ENCODE measurements at regions not wholly inside any gene's neighbourhood (a gene's known extent, or its start where the extent isn't known, plus 50 kb on each side); places are given as distances from the start of the nearest gene placed in this dataset.

GRCh38 chr14:53710615-53711014 is 246.0 kb downstream of the BMP4 start:
- no peak for TF ChIP-seq CTCF (IDR thresholded peaks at IDR 0.05)
- H3K27me3 ChIP-seq (ENCODE audit: control insufficient read depth, insufficient read depth, low read length): no peaks in the 10 kb centered on the region
- no peak overlapping the region for H3K27ac ChIP-seq
- H3K79me2 ChIP-seq: no peaks in the 10 kb centered on the region
- H3K4me1 ChIP-seq: no peaks in the 10 kb centered on the region
- H3K4me3 ChIP-seq (ENCODE audit: low read depth, low read length): no peak overlapping the region
- no peaks in the 10 kb centered on the region for H3K36me3 ChIP-seq (ENCODE audit: control insufficient read depth, insufficient read depth, low read length)
- no peak overlapping the region for H3K9ac ChIP-seq
- H3K4me2 ChIP-seq (ENCODE audit: low read length): no peak overlapping the region
- no peak overlapping the region for H2AFZ ChIP-seq
- H3K9me3 ChIP-seq (ENCODE audit: control insufficient read depth, low read length): no peaks in the 10 kb centered on the region

DNA sequence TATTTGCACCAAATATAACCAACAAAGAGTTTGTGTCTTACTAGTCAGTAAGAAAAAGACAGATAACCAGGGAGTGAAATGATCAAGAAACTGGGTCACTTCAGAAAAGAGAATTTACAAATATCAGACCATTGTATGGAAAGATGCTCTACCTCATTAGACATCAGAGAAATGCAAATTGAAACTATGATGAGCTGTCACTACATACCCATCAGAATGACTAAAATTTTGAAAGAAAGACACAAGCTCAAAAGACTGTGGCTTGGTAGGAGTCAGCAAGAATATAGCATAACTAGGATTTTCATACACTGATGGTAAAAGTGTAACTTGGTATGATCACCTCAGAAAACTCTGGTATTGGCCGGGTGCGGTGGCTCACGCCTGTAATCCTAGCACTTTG is 247.2 kb downstream of the BMP4 start:
- Histone ChIP-seq H3K36me3 (ENCODE audit: control insufficient read depth, insufficient read depth, low read length) (no peaks in the 10 kb centered on the region), H3K9ac (no peak overlapping the region), H3K4me1 (no peaks in the 10 kb centered on the region), H3K4me3 (ENCODE audit: low read depth, low read length) (no peak overlapping the region), H3K79me2 (no peaks in the 10 kb centered on the region), H3K27me3 (ENCODE audit: control insufficient read depth, insufficient read depth, low read length) (no peaks in the 10 kb centered on the region), H2AFZ (no peak overlapping the region), H3K9me3 (ENCODE audit: control insufficient read depth, low read length) (no peaks in the 10 kb centered on the region), H3K27ac (no peak overlapping the region), H3K4me2 (ENCODE audit: low read length) (no peak overlapping the region)
- TF ChIP-seq CTCF (IDR thresholded peaks at IDR 0.05): no peak

DNA sequence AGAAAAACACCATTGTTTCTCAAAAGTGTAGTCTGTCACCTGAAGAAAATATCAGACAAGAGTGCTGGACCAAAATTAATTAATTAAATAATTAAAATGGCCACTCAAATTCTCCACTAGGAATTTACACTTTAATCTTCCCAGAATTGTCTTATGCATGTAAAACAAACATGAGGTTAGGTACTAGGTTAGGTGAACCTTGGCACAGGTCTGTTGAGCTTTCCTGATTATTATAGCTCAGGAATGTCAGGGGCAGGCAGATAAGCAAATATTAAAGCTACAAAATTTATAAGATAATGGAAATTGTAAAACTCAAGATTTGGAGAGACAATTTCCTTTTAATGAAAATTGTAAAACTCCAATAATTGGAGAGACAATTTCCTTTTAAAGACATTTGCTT is 253.2 kb downstream of the BMP4 start:
- no peaks in the 10 kb centered on the region for H3K36me3 ChIP-seq (ENCODE audit: control insufficient read depth, insufficient read depth, low read length)
- H3K4me3 ChIP-seq (ENCODE audit: low read depth, low read length): no peak overlapping the region
- H3K79me2 ChIP-seq: no peaks in the 10 kb centered on the region
- TF ChIP-seq CTCF (IDR thresholded peaks at IDR 0.05): no peak
- no peak overlapping the region for H3K9ac ChIP-seq
- peaks cover 2% of the 10 kb centered on the region for H3K27me3 ChIP-seq (ENCODE audit: control insufficient read depth, insufficient read depth, low read length)
- no peak overlapping the region for H3K4me2 ChIP-seq (ENCODE audit: low read length)
- no peaks in the 10 kb centered on the region for H3K4me1 ChIP-seq
- H3K9me3 ChIP-seq (ENCODE audit: control insufficient read depth, low read length): no peaks in the 10 kb centered on the region
- H2AFZ ChIP-seq: no peak overlapping the region
- H3K27ac ChIP-seq: no peak overlapping the region

GRCh38 chr14:53701108-53701875 is 255.3 kb downstream of the BMP4 start:
- Histone ChIP-seq H3K27ac (no peak overlapping the region), H3K9me3 (ENCODE audit: control insufficient read depth, low read length) (no peaks in the 10 kb centered on the region), H2AFZ (no peak overlapping the region), H3K4me1 (no peaks in the 10 kb centered on the region), H3K4me2 (ENCODE audit: low read length) (no peak overlapping the region), H3K36me3 (ENCODE audit: control insufficient read depth, insufficient read depth, low read length) (no peaks in the 10 kb centered on the region), H3K9ac (no peak overlapping the region), H3K79me2 (no peaks in the 10 kb centered on the region), H3K4me3 (ENCODE audit: low read depth, low read length) (no peak overlapping the region), H3K27me3 (ENCODE audit: control insufficient read depth, insufficient read depth, low read length) (peaks cover 2% of the 10 kb centered on the region)
- TF ChIP-seq CTCF (IDR thresholded peaks at IDR 0.05): no peak
